GM19455 (cell line): ENCODE measurements at regions not wholly inside any gene's neighbourhood (a gene's known extent, or its start where the extent isn't known, plus 50 kb on each side); places are given as distances from the start of the nearest gene placed in this dataset.

Experiments used
- ATAC-seq: cut with Tn5 transposase; IDR thresholded peaks from one replicate; pipeline ENCODE4 v1.9.1; 2021; ENCODE audit not compliant: unreplicated experiment

- no peak for ATAC-seq
These were observed 62.5 kb upstream of the PALS2 start for GRCh38 chr7:24510759-24511158.

- ATAC-seq, result no peak
These were observed 56.1 kb upstream of the PALS2 start for GRCh38 chr7:24517166-24517565.

GRCh38 chr7:24521917-24522623 is 51.2 kb upstream of the PALS2 start:
- no peak for ATAC-seq
